ENCODE measurements at regions not wholly inside any gene's neighbourhood (a gene's known extent, or its start where the extent isn't known, plus 50 kb on each side); places are given as distances from the start of the nearest gene placed in this dataset.

- DNase-seq (ENCODE audit: low read depth, low spot score), result no peak
- in situ Hi-C loops (cut with HindIII; ENCODE audit: low pct_unique_long_range_greater_than_20kb, low sequenced_read_pairs), result no loop called here
Observed at GRCh38 chr3:174667386-174667785, 191.7 kb upstream of the NAALADL2 start.

GRCh38 chr3:174675406-174675805 lies 183.7 kb upstream of the NAALADL2 start:
- no peak for DNase-seq (ENCODE audit: low read depth, low spot score)
- in situ Hi-C loops (cut with HindIII; ENCODE audit: low pct_unique_long_range_greater_than_20kb, low sequenced_read_pairs), result no loop called here

GRCh38 chr3:174681784-174682183 lies 177.3 kb upstream of the NAALADL2 start:
- in situ Hi-C loops (cut with HindIII; ENCODE audit: low pct_unique_long_range_greater_than_20kb, low sequenced_read_pairs), result no loop called here

GRCh38 chr3:174685796-174686195 lies 173.3 kb upstream of the NAALADL2 start:
- DNase-seq (ENCODE audit: low read depth, low spot score), result no peak
- in situ Hi-C loops (cut with HindIII; ENCODE audit: low pct_unique_long_range_greater_than_20kb, low sequenced_read_pairs), result no loop called here

More at GRCh38 chr3:174681784-174682183, 177.3 kb upstream of the NAALADL2 start:
- DNase-seq (ENCODE audit: low read depth, low spot score), result no peak

- no peak for DNase-seq (ENCODE audit: low read depth, low spot score)
- in situ Hi-C loops (cut with HindIII; ENCODE audit: low pct_unique_long_range_greater_than_20kb, low sequenced_read_pairs), result no loop called here
Observed at GRCh38 chr3:174697310-174697709, 161.8 kb upstream of the NAALADL2 start.

- in situ Hi-C loops (cut with HindIII; ENCODE audit: low pct_unique_long_range_greater_than_20kb, low sequenced_read_pairs), result no loop called here
- DNase-seq (ENCODE audit: low read depth, low spot score), result no peak
Observed at GRCh38 chr3:174700736-174701135, 158.4 kb upstream of the NAALADL2 start.

GRCh38 chr3:174710612-174711011 lies 148.5 kb upstream of the NAALADL2 start:
- DNase-seq (ENCODE audit: low read depth, low spot score), result no peak
- in situ Hi-C loops (cut with HindIII; ENCODE audit: low pct_unique_long_range_greater_than_20kb, low sequenced_read_pairs), result no loop called here

- no peak for DNase-seq (ENCODE audit: low read depth, low spot score)
- in situ Hi-C loops (cut with HindIII; ENCODE audit: low pct_unique_long_range_greater_than_20kb, low sequenced_read_pairs), result no loop called here
Observed at GRCh38 chr3:174715386-174715785, 143.7 kb upstream of the NAALADL2 start.

- no peak for DNase-seq (ENCODE audit: low read depth, low spot score)
- in situ Hi-C loops (cut with HindIII; ENCODE audit: low pct_unique_long_range_greater_than_20kb, low sequenced_read_pairs), result no loop called here
Observed at GRCh38 chr3:174716956-174717505, 142.1 kb upstream of the NAALADL2 start.

GRCh38 chr3:174720717-174721116 lies 138.4 kb upstream of the NAALADL2 start:
- DNase-seq (ENCODE audit: low read depth, low spot score), result no peak
- in situ Hi-C loops (cut with HindIII; ENCODE audit: low pct_unique_long_range_greater_than_20kb, low sequenced_read_pairs), result no loop called here

GRCh38 chr3:174725303-174725702 lies 133.8 kb upstream of the NAALADL2 start:
- in situ Hi-C loops (cut with HindIII; ENCODE audit: low pct_unique_long_range_greater_than_20kb, low sequenced_read_pairs), result no loop called here
- no peak for DNase-seq (ENCODE audit: low read depth, low spot score)

- DNase-seq (ENCODE audit: low read depth, low spot score), result no peak
- in situ Hi-C loops (cut with HindIII; ENCODE audit: low pct_unique_long_range_greater_than_20kb, low sequenced_read_pairs), result no loop called here
Observed at GRCh38 chr3:174737966-174738365, 121.2 kb upstream of the NAALADL2 start.

- no peak for DNase-seq (ENCODE audit: low read depth, low spot score)
- in situ Hi-C loops (cut with HindIII; ENCODE audit: low pct_unique_long_range_greater_than_20kb, low sequenced_read_pairs), result no loop called here
Observed at GRCh38 chr3:174749143-174749542, 110.0 kb upstream of the NAALADL2 start.

- in situ Hi-C loops (cut with HindIII; ENCODE audit: low pct_unique_long_range_greater_than_20kb, low sequenced_read_pairs), result no loop called here
- DNase-seq (ENCODE audit: low read depth, low spot score), result no peak
Observed at GRCh38 chr3:174755833-174756829, 103.0 kb upstream of the NAALADL2 start.

- no peak for DNase-seq (ENCODE audit: low read depth, low spot score)
- in situ Hi-C loops (cut with HindIII; ENCODE audit: low pct_unique_long_range_greater_than_20kb, low sequenced_read_pairs), result no loop called here
Observed at GRCh38 chr3:174758943-174759342, 100.2 kb upstream of the NAALADL2 start.

GRCh38 chr3:174767406-174767805 lies 91.7 kb upstream of the NAALADL2 start:
- no peak for DNase-seq (ENCODE audit: low read depth, low spot score)

GRCh38 chr3:174767853-174768382 lies 91.2 kb upstream of the NAALADL2 start:
- DNase-seq (ENCODE audit: low read depth, low spot score), result no peak
- in situ Hi-C loops (cut with HindIII; ENCODE audit: low pct_unique_long_range_greater_than_20kb, low sequenced_read_pairs), result no loop called here

More at GRCh38 chr3:174767406-174767805, 91.7 kb upstream of the NAALADL2 start:
- in situ Hi-C loops (cut with HindIII; ENCODE audit: low pct_unique_long_range_greater_than_20kb, low sequenced_read_pairs), result no loop called here

- in situ Hi-C loops (cut with HindIII; ENCODE audit: low pct_unique_long_range_greater_than_20kb, low sequenced_read_pairs), result no loop called here
- no peak for DNase-seq (ENCODE audit: low read depth, low spot score)
Observed at GRCh38 chr3:174769171-174769570, 90.0 kb upstream of the NAALADL2 start.

GRCh38 chr3:174775603-174776002 lies 83.5 kb upstream of the NAALADL2 start:
- in situ Hi-C loops (cut with HindIII; ENCODE audit: low pct_unique_long_range_greater_than_20kb, low sequenced_read_pairs), result no loop called here
- no peak for DNase-seq (ENCODE audit: low read depth, low spot score)
